Adrenal gland (tissue), 9 donors: ENCODE measurements at regions not wholly inside any gene's neighbourhood (a gene's known extent, or its start where the extent isn't known, plus 50 kb on each side); places are given as distances from the start of the nearest gene placed in this dataset.

Experiments used
- DNase-seq, 7 donors: peaks; one replicate each; pipeline ENCODE4 v3.0.0-alpha.2; 2019 to 2020
- H3K27ac ChIP-seq, 5 donors: fragments of 200-600 bp; sonication (generic) in 4 of 5; 1 replicate in 3 of 5; 2 replicates in 2 of 5; pipeline versions ENCODE4 v1.5.1 to v1.8.0; 2016 to 2020; ENCODE audit warnings: mild to moderate bottlenecking in 1 of 5
- H3K27me3 ChIP-seq: fragments of 200-600 bp; 2 replicates; pipeline ENCODE4 v1.8.0; 2021
- H3K36me3 ChIP-seq, 2 donors: fragments of 200-600 bp; replicated peaks in 1 of 2; 1 replicate in 1 of 2; 2 replicates in 1 of 2; pipeline versions ENCODE4 v1.5.1 to v1.8.0; 2018 to 2022
- H3K4me1 ChIP-seq, 2 donors: fragments of 200-600 bp; replicated peaks in 1 of 2; 1 replicate in 1 of 2; 2 replicates in 1 of 2; pipeline versions ENCODE4 v1.5.1 to v1.8.0; 2018 to 2021
- H3K4me3 ChIP-seq, 4 donors: fragments of 200-600 bp; sonication (generic) in 3 of 4; one replicate each; pipeline ENCODE4 v1.5.1; 2016 to 2018
- H3K9me3 ChIP-seq, 3 donors: fragments of 200-600 bp; sonication (generic) in 1 of 3; replicated peaks in 1 of 3; 1 replicate in 2 of 3; 2 replicates in 1 of 3; pipeline versions ENCODE4 v1.5.1 to v1.8.0; 2016 to 2021
- POLR2A ChIP-seq, 2 donors: fragments of 450-650 bp; IDR thresholded peaks; one replicate each; pipeline ENCODE4 v1.6.1; 2017; ENCODE audit warnings: antibody characterized with exemption in 2 of 2, mild to moderate bottlenecking in 2 of 2, moderate library complexity in 1 of 2
- WGBS, 4 donors: extraction: QIAGEN DNeasy Blood & Tissue Kit in 2 of 4; methylation state at CpG; one replicate each; pipeline versions ENCODE4 v1.1.5 to v1.1.7; 2013 to 2017; 5-methylcytosine and 5-hydroxymethylcytosine counted together
- intact Hi-C, 2 donors: fragments of 100-400 bp; cut with DNase I; formaldehyde crosslinking; loops; one replicate each; pipeline versions ENCODE4 v1.14.1 to v1.15.0; 2022 to 2023
- TF ChIP-seq, protein P1 (sequence below), 6 experiments: fragments of 450-650 bp in 4 of 6; fragments of 200-600 bp in 2 of 6; sonication (generic) in 1 of 6; IDR thresholded peaks; 1 replicate in 5 of 6; 2 replicates in 1 of 6; pipeline versions ENCODE4 v1.5.1 to v1.8.0; 2016 to 2021; ENCODE audit warnings: antibody characterized with exemption in 6 of 6, mild to moderate bottlenecking in 2 of 6, moderate library complexity in 1 of 6
- donor health status: healthy with polysubstance abuse.
- donor health status: Bipolar disorder and iron deficiency.
- donor health status: DM: yes; HTN: yes; CAD: no.
- donor health status: DM: no; HTN: no; CAD: no.
- donor health status: DM: no; HTN: no; CAD: no.

DNA sequence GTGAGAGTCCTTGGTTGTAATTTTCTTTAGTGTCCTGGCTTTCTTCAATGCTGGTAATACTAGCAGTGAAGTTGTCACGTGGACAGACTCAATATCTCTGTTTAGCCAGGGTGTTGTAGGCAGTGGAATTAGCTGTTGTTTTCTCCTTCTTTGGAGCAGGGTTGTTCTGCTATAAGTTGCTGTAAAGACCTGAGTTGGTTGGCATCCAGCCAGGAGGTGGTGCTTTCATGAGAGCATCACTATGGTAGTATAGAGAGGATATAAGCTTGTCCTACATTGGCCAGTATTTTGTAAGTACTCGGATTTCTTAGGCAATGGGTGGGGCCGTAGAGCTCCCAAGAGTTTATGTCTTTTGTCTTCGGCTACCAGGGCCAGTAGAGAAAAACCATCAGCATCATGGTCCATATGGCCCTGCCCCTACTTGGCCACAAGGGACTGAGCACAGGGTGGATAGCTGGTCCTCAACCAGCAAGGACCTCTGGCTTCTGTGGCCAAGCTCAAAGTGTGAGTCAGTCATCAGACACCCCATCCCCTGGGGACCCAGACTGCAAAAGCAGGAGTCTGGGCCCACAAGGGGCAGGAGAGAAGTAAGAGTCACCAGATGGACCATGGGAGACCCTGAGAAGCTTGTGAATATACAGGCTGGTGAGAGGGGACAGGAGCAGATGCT is 127.9 kb upstream of the NXT1 start:
- no peaks in the 10 kb centered on the region for H3K27me3 ChIP-seq
- H3K9me3 ChIP-seq, result peaks cover 0 to 4% (median 0%) of the 10 kb centered on the region in 3 donors
- no peak overlapping the region for H3K4me3 ChIP-seq
- no peaks in the 10 kb centered on the region for H3K36me3 ChIP-seq
- no peak overlapping the region for H3K27ac ChIP-seq
- H3K4me1 ChIP-seq, result peaks cover 0 to 3% of the 10 kb centered on the region in 2 donors
- intact Hi-C loops, result no loop called here
- DNase-seq, result peak in 1 of 7 donors; percentile 47
- 79 to 91% (median 84%) methylated on average over 4 of the region's 4 CpGs for WGBS, 4 donors
- TF ChIP-seq, protein P1, sequence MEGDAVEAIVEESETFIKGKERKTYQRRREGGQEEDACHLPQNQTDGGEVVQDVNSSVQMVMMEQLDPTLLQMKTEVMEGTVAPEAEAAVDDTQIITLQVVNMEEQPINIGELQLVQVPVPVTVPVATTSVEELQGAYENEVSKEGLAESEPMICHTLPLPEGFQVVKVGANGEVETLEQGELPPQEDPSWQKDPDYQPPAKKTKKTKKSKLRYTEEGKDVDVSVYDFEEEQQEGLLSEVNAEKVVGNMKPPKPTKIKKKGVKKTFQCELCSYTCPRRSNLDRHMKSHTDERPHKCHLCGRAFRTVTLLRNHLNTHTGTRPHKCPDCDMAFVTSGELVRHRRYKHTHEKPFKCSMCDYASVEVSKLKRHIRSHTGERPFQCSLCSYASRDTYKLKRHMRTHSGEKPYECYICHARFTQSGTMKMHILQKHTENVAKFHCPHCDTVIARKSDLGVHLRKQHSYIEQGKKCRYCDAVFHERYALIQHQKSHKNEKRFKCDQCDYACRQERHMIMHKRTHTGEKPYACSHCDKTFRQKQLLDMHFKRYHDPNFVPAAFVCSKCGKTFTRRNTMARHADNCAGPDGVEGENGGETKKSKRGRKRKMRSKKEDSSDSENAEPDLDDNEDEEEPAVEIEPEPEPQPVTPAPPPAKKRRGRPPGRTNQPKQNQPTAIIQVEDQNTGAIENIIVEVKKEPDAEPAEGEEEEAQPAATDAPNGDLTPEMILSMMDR (IDR thresholded peaks at IDR 0.05), result no peak
- TF ChIP-seq POLR2A (IDR thresholded peaks at IDR 0.05), result no peak

- intact Hi-C loops, result no loop called here
- Histone ChIP-seq H3K36me3 (no peaks in the 10 kb centered on the region), H3K27me3 (no peaks in the 10 kb centered on the region), H3K27ac (no peak overlapping the region), H3K4me3 (no peak overlapping the region), H3K4me1 (no peaks in the 10 kb centered on the region), H3K9me3 (peaks cover 0 to 4% (median 0%) of the 10 kb centered on the region in 3 donors)
- WGBS, 4 donors, result 80 to 87% (median 83%) methylated on average over 2 of the region's 2 CpGs
- TF ChIP-seq, protein P1 (IDR thresholded peaks at IDR 0.05), result no peak
- TF ChIP-seq POLR2A (IDR thresholded peaks at IDR 0.05), result no peak
- no peak for DNase-seq
These were observed 130.9 kb upstream of the CD93 start for GRCh38 chr20:23217023-23217422.

DNA sequence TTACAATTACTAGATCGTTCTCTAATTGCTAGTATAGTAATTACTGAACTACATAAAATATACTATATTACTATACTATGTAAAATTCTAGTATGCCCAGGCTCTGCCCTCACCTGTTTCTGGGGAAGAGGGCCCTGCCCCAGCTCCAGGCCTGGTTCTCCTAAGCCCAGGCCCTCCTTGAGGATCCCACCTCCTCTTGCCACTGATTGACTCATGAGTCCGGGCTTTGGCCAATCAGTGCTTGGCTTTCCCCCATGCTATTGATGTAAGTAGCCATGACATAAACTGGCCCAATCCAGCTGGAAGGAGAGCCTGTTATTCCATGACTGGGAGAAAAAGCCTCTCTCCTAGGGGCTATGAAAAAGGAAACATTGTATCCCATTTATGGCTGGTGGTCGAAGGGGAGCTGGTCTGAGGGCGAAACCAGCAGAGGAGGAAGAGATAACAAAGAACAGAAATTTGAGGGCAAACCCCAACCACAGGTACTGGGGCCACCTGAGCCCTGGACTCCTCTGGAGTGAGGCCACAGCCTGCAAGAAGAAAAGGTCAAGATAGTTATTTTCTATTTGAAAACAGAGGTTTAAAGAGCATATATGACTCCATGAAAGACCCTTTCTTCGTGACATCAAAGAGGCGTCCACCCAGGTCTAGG is 129.3 kb upstream of the CD93 start:
- Histone ChIP-seq H3K36me3 (no peaks in the 10 kb centered on the region), H3K27ac (no peak overlapping the region), H3K27me3 (no peaks in the 10 kb centered on the region), H3K9me3 (peaks cover 0 to 4% (median 0%) of the 10 kb centered on the region in 3 donors), H3K4me1 (no peaks in the 10 kb centered on the region), H3K4me3 (no peak overlapping the region)
- 74 to 88% (median 78%) methylated on average over 6 of the region's 6 CpGs for WGBS, 4 donors
- TF ChIP-seq, protein P1 (IDR thresholded peaks at IDR 0.05), result no peak
- TF ChIP-seq POLR2A (IDR thresholded peaks at IDR 0.05), result no peak
- intact Hi-C loops, result no loop called here
- DNase-seq, result no peak

DNA sequence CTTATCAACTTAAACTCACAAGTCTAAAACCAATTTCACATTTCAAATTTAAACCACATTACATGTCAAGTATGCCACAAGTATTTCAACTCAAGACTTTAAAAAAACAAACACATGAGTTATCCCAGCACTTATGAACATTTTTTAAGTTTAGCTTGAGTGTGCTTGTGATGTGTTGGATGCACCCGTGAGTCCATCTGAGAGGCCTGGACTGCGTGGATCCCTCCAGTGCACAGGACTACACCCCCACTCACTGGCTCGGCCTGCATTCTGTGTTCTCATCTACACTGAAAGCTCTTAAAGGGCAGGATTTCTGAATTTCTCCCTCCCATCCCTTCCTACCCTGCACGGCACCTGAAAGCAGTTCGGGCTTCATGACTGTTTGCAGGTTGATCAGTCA is 128.8 kb upstream of the CD93 start:
- Histone ChIP-seq H3K36me3 (no peaks in the 10 kb centered on the region), H3K9me3 (peaks cover 0 to 4% (median 0%) of the 10 kb centered on the region in 3 donors), H3K4me3 (no peak overlapping the region), H3K27me3 (no peaks in the 10 kb centered on the region), H3K27ac (no peak overlapping the region), H3K4me1 (no peaks in the 10 kb centered on the region)
- WGBS, 4 donors, result 89 to 96% (median 91%) methylated on average over 5 of the region's 5 CpGs
- intact Hi-C loops, result no loop called here
- DNase-seq, result no peak
- TF ChIP-seq, protein P1 (IDR thresholded peaks at IDR 0.05), result no peak
- TF ChIP-seq POLR2A (IDR thresholded peaks at IDR 0.05), result no peak
